Jurkat, Clone E6-1 (cell line): ENCODE measurements at regions not wholly inside any gene's neighbourhood (a gene's known extent, or its start where the extent isn't known, plus 50 kb on each side); places are given as distances from the start of the nearest gene placed in this dataset.

Experiments
- DNase-seq: peaks from one replicate; pipeline ENCODE4 v3.0.0-alpha.2; 2011; ENCODE audit warnings: low read depth, low spot score
- H3K4me3 ChIP-seq: 2 replicates; pipeline ENCODE4 v1.5.1; 2011; ENCODE audit warnings: mild to moderate bottlenecking, low read length, control low read depth, moderate library complexity

GRCh38 chr7:69180662-69181061 lies 417.6 kb upstream of the AUTS2 start:
- no peak overlapping the region for H3K4me3 ChIP-seq

DNA sequence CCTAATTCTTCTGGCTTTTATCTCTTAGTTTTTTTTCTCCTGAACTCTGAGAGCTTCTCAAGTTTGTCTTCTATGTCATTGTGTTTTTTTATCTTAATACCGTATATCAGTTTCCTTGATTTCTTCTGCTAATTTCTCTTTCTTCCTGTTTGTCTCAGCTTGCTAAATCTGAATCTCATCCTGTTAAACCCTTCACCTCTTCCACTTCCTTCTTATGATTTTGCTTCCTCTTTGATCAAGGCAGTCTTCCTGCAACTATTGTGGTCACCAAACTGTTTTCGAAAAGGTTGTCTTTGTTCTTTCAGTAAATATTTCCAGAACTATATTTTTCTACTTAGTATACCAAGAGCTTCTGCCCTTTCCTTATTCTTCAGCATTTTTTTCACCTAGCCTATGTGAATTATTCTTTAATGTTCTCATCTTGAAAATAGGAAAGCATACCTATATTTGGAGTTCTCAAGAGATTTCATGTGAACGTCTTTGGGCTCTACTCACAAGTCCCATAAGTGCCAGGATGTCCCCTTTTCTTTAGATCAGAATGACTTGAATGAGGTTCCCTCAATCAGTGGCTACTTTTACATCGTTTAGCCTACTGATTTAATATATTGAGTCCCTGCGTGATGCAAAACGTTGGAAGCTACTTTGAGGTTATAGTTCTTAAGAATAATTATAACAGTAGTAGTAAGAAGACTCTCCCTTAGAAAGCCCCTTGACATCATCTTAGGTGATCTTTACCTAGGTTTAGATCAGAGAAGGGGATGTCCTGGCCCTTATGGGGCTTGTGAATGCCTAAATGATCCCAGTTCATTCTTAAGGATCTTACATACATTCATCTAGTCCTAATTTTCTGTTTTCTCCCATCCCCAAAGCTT lies 415.4 kb upstream of the AUTS2 start:
- no peak for DNase-seq

More at GRCh38 chr7:69180662-69181061, 417.6 kb upstream of the AUTS2 start:
- no peak for DNase-seq

GRCh38 chr7:69184339-69184738 lies 413.9 kb upstream of the AUTS2 start:
- no peak for DNase-seq
- H3K4me3 ChIP-seq = no peak overlapping the region

More for the DNA sequence above, 415.4 kb upstream of the AUTS2 start:
- no peak overlapping the region for H3K4me3 ChIP-seq

DNA sequence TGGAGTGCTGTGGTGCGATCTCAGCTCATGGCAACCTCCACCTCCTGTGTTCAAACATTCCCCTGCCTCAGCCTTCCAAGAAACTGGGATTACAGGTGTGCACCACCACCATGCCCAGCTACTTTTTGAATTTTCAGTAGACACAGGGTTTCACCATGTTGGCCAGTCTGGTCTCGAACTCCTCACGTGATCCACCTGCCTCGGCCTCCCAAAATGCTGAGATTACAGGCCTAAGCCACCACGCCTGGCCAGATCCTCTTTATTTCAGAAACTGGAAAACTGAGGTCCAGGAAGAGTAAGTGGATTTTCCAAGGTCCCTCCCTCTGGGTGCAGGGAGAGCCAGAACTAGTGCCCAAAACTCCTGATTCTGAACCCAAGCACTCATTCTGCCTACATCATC lies 413.1 kb upstream of the AUTS2 start:
- H3K4me3 ChIP-seq = no peak overlapping the region
- DNase-seq = no peak

DNA sequence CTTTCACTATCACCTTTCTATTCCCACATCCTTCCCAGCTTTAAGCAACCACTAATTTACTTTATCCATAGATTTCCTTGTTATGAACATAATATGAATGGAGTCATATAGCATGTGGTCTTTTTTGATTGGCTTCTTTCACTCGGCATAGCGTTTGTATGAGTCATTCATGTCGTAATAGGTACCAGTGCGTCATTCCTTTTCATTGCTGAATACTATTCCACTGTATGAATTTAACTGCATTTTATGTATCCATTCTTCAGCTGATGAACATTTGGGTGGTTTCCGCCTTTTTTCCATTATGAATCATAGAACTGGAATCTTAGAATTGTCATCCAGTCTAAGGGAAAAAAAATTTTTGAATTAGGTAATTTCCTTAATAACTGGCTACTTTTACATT lies 411.3 kb upstream of the AUTS2 start:
- DNase-seq = no peak
- no peak overlapping the region for H3K4me3 ChIP-seq

GRCh38 chr7:69187824-69188333 lies 410.4 kb upstream of the AUTS2 start:
- no peak for DNase-seq
- H3K4me3 ChIP-seq = no peak overlapping the region

GRCh38 chr7:69189406-69189805 lies 408.9 kb upstream of the AUTS2 start:
- no peak for DNase-seq
- H3K4me3 ChIP-seq = no peak overlapping the region

- DNase-seq = no peak
These were observed 408.2 kb upstream of the AUTS2 start for GRCh38 chr7:69190025-69190424.

DNA sequence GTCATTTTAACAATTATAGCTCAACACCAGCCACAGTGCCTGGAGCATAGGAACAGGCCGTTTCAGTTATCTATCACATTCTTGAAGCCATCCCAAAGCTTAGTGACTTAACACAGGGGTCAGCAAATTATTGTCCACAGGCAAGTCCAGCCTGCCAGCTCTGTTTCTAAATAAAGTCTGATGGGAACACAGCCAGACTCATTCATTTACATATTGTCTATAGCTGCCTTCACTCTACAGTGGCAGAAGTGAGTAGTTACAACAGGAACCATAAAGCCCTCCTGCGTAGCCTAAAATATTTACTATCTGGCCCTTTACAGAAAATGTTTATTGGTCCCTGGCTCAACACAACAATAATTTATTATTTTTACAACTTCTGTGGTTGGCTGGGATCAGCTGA lies 407.5 kb upstream of the AUTS2 start:
- DNase-seq = no peak

More at GRCh38 chr7:69190025-69190424, 408.2 kb upstream of the AUTS2 start:
- no peak overlapping the region for H3K4me3 ChIP-seq

GRCh38 chr7:69192134-69192533 lies 406.1 kb upstream of the AUTS2 start:
- DNase-seq = no peak
- no peak overlapping the region for H3K4me3 ChIP-seq

More for the DNA sequence above, 407.5 kb upstream of the AUTS2 start:
- H3K4me3 ChIP-seq = no peak overlapping the region

- no peak overlapping the region for H3K4me3 ChIP-seq
- no peak for DNase-seq
These were observed 405.2 kb upstream of the AUTS2 start for GRCh38 chr7:69193061-69193460.

GRCh38 chr7:69196593-69196992 lies 401.7 kb upstream of the AUTS2 start:
- DNase-seq = no peak
- no peak overlapping the region for H3K4me3 ChIP-seq

DNA sequence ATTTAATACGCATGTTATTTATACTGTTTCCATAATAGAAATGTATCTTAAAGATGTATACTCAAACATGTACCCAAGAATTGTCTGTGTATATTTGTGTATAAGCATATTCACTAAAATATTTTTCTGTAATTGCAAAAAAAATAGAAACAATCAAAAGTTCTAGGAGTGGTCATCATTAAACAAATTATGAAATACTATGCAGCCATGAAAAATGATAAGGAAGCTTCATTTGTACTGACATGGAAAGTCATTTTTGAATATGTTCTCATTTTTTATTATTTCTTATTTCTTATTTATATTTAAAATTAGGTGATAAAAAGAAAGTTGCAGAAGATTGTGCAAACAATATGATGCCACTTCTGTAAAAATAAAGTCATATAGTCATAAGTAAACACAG lies 400.0 kb upstream of the AUTS2 start:
- no peak for DNase-seq
- H3K4me3 ChIP-seq = no peak overlapping the region

DNA sequence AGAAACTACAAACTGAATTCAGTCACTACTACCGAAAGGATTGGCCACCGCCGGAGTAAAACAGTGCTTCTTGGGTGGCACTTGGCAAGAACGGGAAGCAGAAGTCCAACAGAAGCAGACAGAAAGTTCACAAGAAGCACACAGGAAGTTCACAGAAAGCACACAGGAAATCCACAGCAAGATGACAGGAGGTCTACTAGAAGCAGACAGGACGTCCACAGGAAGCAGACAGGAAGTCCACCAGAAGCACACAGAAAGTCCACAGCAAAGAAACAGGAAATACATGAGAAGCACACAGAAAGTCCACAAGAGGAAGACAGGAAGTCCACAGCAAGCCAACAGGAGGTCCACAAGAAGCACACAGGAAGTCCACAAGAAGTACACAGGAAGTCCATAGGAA lies 399.2 kb upstream of the AUTS2 start:
- no peak for DNase-seq
- H3K4me3 ChIP-seq = no peak overlapping the region

- H3K4me3 ChIP-seq = no peak overlapping the region
- no peak for DNase-seq
These were observed 398.6 kb upstream of the AUTS2 start for GRCh38 chr7:69199661-69200060.

DNA sequence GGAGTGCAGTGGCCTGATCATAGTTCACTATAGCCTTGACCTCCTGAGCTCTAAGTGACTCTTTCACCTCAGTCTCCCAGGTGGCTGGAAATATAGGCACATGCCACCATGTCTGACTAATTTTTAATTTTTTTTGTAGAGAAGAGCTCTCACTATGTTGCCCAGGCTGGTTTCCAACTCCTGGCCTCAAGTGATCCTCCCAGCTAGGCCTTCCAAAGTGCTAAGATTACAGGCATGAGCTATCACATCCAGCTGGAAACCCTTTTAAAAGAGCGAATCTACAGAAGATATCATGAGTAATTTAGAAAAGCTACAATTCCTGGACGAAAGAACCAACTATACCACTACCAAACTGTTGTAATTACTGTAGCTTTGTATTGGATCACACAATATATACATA lies 394.4 kb upstream of the AUTS2 start:
- H3K4me3 ChIP-seq = no peak overlapping the region
- no peak for DNase-seq

GRCh38 chr7:69204943-69205342 lies 393.3 kb upstream of the AUTS2 start:
- DNase-seq = no peak

GRCh38 chr7:69205581-69205980 lies 392.7 kb upstream of the AUTS2 start:
- DNase-seq = no peak
- no peak overlapping the region for H3K4me3 ChIP-seq

More at GRCh38 chr7:69204943-69205342, 393.3 kb upstream of the AUTS2 start:
- H3K4me3 ChIP-seq = no peak overlapping the region

DNA sequence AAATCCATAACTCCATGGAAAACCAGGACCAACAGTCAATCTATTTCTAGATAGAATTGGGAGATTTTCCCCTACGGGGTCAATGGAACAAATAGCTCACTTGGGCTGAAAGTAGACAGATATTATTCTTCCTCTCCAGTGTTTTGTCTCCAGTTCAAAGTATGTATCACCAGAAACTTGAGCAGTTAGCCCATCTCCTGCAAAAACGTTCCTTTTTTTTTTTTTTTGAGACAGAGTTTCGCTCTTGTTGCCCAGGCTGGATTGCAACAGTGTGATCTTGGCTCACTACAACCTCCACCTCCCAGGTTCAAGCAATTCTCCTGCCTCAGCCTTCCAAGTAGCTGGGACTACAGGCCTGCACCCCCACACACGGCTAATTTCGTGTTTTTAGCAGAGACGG lies 390.0 kb upstream of the AUTS2 start:
- H3K4me3 ChIP-seq = no peak overlapping the region
- DNase-seq = no peak

DNA sequence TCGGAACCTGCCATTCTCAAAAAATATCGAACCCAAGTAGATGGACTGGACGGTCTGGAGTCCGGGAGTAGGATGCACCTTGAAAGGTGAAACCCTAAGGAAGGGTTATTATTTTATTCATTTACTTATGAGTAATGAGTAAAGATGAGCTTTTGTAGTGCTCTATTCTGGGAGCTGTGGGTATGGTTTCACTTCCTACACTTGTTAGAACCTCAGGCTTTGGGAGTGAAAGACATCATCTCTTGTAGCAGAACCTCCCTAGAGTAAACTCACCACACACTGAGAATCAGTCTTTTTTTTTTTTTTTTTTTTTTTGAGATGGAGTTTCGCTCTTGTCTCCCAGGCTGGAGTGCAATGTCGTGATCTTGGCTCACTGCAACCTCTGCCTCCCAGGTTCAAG lies 389.4 kb upstream of the AUTS2 start:
- H3K4me3 ChIP-seq = no peak overlapping the region
- no peak for DNase-seq

GRCh38 chr7:69211336-69211735 lies 386.9 kb upstream of the AUTS2 start:
- no peak for DNase-seq
- H3K4me3 ChIP-seq = no peak overlapping the region
